H1 (cell line): ENCODE measurements at regions not wholly inside any gene's neighbourhood (a gene's known extent, or its start where the extent isn't known, plus 50 kb on each side); places are given as distances from the start of the nearest gene placed in this dataset.

Source experiments
- CTCF ChIA-PET: fragments of 300-600 bp; sonication (Branson Sonifier 250); formaldehyde crosslinking; loops from one replicate; lab custom pipeline; 2021; ENCODE audit not compliant: partially characterized antibody; lab: Charles Lee
- POLR2A ChIA-PET: fragments of 300-600 bp; sonication (Branson Sonifier 250); formaldehyde crosslinking; loops from one replicate; lab custom pipeline; 2021; ENCODE audit warnings: inconsistent platforms; ENCODE audit not compliant: partially characterized antibody; lab: Charles Lee
- DNase-seq, 2 experiments: peaks; one replicate each; pipeline versions ENCODE4 v3.0.0 to v3.0.0-alpha.2; 2010 to 2022; ENCODE audit warnings: low spot score in 2 of 2, low read depth in 1 of 2, mixed read lengths in 1 of 2
- FAIRE-seq: peaks from 2 replicates; lab custom pipeline; 2011; peaks lifted over from hg19 to GRCh38; lab: Jason Lieb, UNC
- H2AFZ ChIP-seq: 2 replicates; pipeline ENCODE4 v1.8.1; 2012; ENCODE audit warnings: low read length, inconsistent platforms
- H2AK5ac ChIP-seq: 2 replicates; pipeline ENCODE4 v1.6.1; 2013; ENCODE audit warnings: low read depth, low read length
- H2BK120ac ChIP-seq: replicated peaks from 2 replicates; pipeline ENCODE3; 2013; ENCODE audit warnings: low read depth, low read length, inconsistent platforms
- H2BK12ac ChIP-seq: 2 replicates; pipeline ENCODE4 v1.6.1; 2013; ENCODE audit warnings: low read depth, low read length
- H2BK15ac ChIP-seq: 2 replicates; pipeline ENCODE4 v1.6.1; 2013; ENCODE audit warnings: low read length
- H2BK20ac ChIP-seq: 2 replicates; pipeline ENCODE4 v1.6.1; 2013; ENCODE audit warnings: low read length
- H2BK5ac ChIP-seq: 2 replicates; pipeline ENCODE4 v1.6.1; 2013; ENCODE audit warnings: low read depth, low read length
- H3K14ac ChIP-seq: 2 replicates; pipeline ENCODE4 v1.6.1; 2013; ENCODE audit warnings: inconsistent platforms; ENCODE audit not compliant: insufficient read length
- H3K18ac ChIP-seq: 2 replicates; pipeline ENCODE4 v1.6.1; 2013; ENCODE audit warnings: low read length; ENCODE audit errors: extremely low read depth
- H3K23ac ChIP-seq: 2 replicates; pipeline ENCODE4 v1.6.1; 2013; ENCODE audit warnings: inconsistent platforms; ENCODE audit not compliant: insufficient read length
- H3K23me2 ChIP-seq: 2 replicates; pipeline ENCODE4 v1.6.1; 2013; ENCODE audit warnings: low read depth, low read length
- H3K27ac ChIP-seq: 2 replicates; pipeline ENCODE4 v1.6.1; 2011; ENCODE audit warnings: low read depth, low read length, inconsistent platforms
- H3K27me3 ChIP-seq, 4 experiments: replicated peaks in 1 of 4; 1 replicate in 1 of 4; 2 replicates in 3 of 4; pipeline versions ENCODE4 v1.6.1 to v1.8.1; 2011 to 2013; ENCODE audit warnings: low read length in 3 of 4, mild to moderate bottlenecking in 3 of 4, inconsistent platforms in 2 of 4, mixed read lengths in 2 of 4, moderate library complexity in 1 of 4; ENCODE audit not compliant: control insufficient read depth in 3 of 4, insufficient read depth in 3 of 4; ENCODE audit errors: extremely low read depth in 1 of 4
- H3K36me3 ChIP-seq, 4 experiments: 2 replicates each; pipeline versions ENCODE4 v1.6.1 to v1.8.1; 2011 to 2013; ENCODE audit warnings: mild to moderate bottlenecking in 4 of 4, low read length in 3 of 4, moderate library complexity in 2 of 4, control low read depth in 1 of 4, inconsistent platforms in 1 of 4; ENCODE audit not compliant: insufficient read depth in 4 of 4, control insufficient read depth in 2 of 4
- H3K4ac ChIP-seq: replicated peaks from 2 replicates; pipeline ENCODE3; 2013; ENCODE audit warnings: low read length, low read depth, mixed read lengths, inconsistent platforms; ENCODE audit not compliant: insufficient read length
- H3K4me1 ChIP-seq, 4 experiments: replicated peaks in 1 of 4; 1 replicate in 1 of 4; 2 replicates in 3 of 4; pipeline versions ENCODE4 v1.6.1 to v1.8.1; 2011 to 2013; ENCODE audit warnings: low read length in 3 of 4, inconsistent platforms in 2 of 4, mixed read lengths in 1 of 4; ENCODE audit not compliant: insufficient read depth in 4 of 4, control insufficient read depth in 3 of 4
- H3K4me2 ChIP-seq, 2 experiments: 2 replicates each; pipeline versions ENCODE4 v1.6.1 to v1.8.1; 2011 to 2013; ENCODE audit warnings: low read depth in 2 of 2, low read length in 2 of 2, control low read depth in 1 of 2, inconsistent platforms in 1 of 2, mild to moderate bottlenecking in 1 of 2; ENCODE audit not compliant: insufficient read depth in 1 of 2
- H3K4me3 ChIP-seq, 4 experiments: fragments of 200-600, 300-600 bp in 1 of 4; sonication (generic), shearing (Covaris generic), sonication (Bioruptor Twin) in 1 of 4; 2 replicates each; pipeline versions ENCODE4 v1.5.1 to v1.8.1; 2011 to 2016; ENCODE audit warnings: low read length in 4 of 4, low read depth in 3 of 4, control low read depth in 2 of 4, inconsistent platforms in 2 of 4, mild to moderate bottlenecking in 2 of 4, mixed read lengths in 1 of 4, moderate library complexity in 1 of 4; ENCODE audit not compliant: insufficient read depth in 2 of 4; ENCODE audit errors: extremely low read depth in 1 of 4
- H3K56ac ChIP-seq: replicated peaks from 2 replicates; pipeline ENCODE3; 2013; ENCODE audit warnings: low read depth, mild to moderate bottlenecking, mixed read lengths, low read length, inconsistent platforms; ENCODE audit not compliant: insufficient read length
- H3K79me1 ChIP-seq: 2 replicates; pipeline ENCODE4 v1.6.1; 2013; ENCODE audit warnings: low read depth, low read length, control low read depth
- H3K79me2 ChIP-seq, 2 experiments: 2 replicates each; pipeline versions ENCODE4 v1.6.1 to v1.8.1; 2012 to 2013; ENCODE audit warnings: low read length in 2 of 2, mild to moderate bottlenecking in 2 of 2, inconsistent platforms in 1 of 2; ENCODE audit not compliant: insufficient read depth in 2 of 2, control insufficient read depth in 1 of 2
- H3K9ac ChIP-seq, 4 experiments: replicated peaks in 1 of 4; 1 replicate in 1 of 4; 2 replicates in 3 of 4; pipeline versions ENCODE4 v1.6.1 to v1.8.1; 2011 to 2013; ENCODE audit warnings: low read depth in 3 of 4, low read length in 3 of 4, control low read depth in 2 of 4, mild to moderate bottlenecking in 2 of 4, moderate library complexity in 2 of 4, inconsistent platforms in 1 of 4; ENCODE audit errors: extremely low read depth in 1 of 4
- H3K9me3 ChIP-seq, 2 experiments: 2 replicates each; pipeline versions ENCODE4 v1.6.1 to v1.8.1; 2012 to 2013; ENCODE audit warnings: mild to moderate bottlenecking in 2 of 2, moderate library complexity in 2 of 2, control low read depth in 1 of 2, inconsistent platforms in 1 of 2, low read depth in 1 of 2, low read length in 1 of 2, mixed read lengths in 1 of 2; ENCODE audit not compliant: insufficient read depth in 2 of 2
- H4K20me1 ChIP-seq, 2 experiments: replicated peaks in 1 of 2; 2 replicates each; pipeline versions ENCODE3 to v1.8.1; 2011 to 2013; ENCODE audit warnings: inconsistent platforms in 2 of 2, low read length in 2 of 2, mild to moderate bottlenecking in 1 of 2; ENCODE audit not compliant: insufficient read depth in 2 of 2, control insufficient read depth in 1 of 2
- H4K5ac ChIP-seq: 2 replicates; pipeline ENCODE4 v1.6.1; 2013; ENCODE audit warnings: low read length, low read depth, mixed read lengths, inconsistent platforms; ENCODE audit not compliant: insufficient read length
- H4K8ac ChIP-seq: 2 replicates; pipeline ENCODE4 v1.8.0; 2013; ENCODE audit warnings: mild to moderate bottlenecking, moderate library complexity, low read length, inconsistent platforms; ENCODE audit not compliant: insufficient read depth; ENCODE audit errors: extremely low read depth
- H4K91ac ChIP-seq: replicated peaks from 2 replicates; pipeline ENCODE3; 2013; ENCODE audit warnings: low read length, mixed read lengths, inconsistent platforms; ENCODE audit not compliant: insufficient read length
- ATF3 ChIP-seq: IDR thresholded peaks from 2 replicates; pipeline ENCODE4 v1.6.1; 2011; ENCODE audit warnings: low read depth, mild to moderate bottlenecking, low read length; ENCODE audit not compliant: insufficient read depth
- FOSL1 ChIP-seq: IDR thresholded peaks from 2 replicates; pipeline ENCODE4 v1.6.1; 2011; ENCODE audit warnings: mild to moderate bottlenecking, low read depth, low read length, moderate library complexity; ENCODE audit not compliant: insufficient read depth

DNA sequence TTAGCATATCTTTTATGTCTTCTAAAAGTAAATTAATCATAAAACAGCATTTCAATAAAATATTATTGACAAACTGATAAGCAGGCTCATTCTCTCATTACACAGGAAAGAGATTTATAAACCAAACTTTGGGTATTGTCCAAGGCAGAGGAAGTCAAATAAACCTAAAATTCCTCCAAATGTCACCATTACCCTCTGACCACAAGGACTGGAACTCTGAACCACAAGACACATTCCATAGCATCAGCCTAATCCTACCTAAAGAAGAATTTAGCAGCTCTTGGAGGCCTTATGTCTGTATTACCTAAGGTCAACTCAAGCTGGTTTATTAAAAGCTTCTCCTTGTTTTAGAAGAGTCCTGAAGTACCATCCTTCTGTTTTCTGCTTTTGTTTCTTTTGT lies 82.4 kb upstream of the SLC13A1 start:
- Histone ChIP-seq H2BK20ac (no peak overlapping the region), H4K91ac (no peak overlapping the region), H3K9me3 (no peaks in the 10 kb centered on the region), H2BK15ac (no peak overlapping the region), H2AFZ (no peak overlapping the region), H3K56ac (no peak overlapping the region), H3K9ac (no peak overlapping the region), H3K18ac (no peak overlapping the region), H3K27ac (no peak overlapping the region), H3K23ac (no peak overlapping the region), H3K36me3 (no peaks in the 10 kb centered on the region), H2AK5ac (no peak overlapping the region), H3K4me2 (no peak overlapping the region), H3K4ac (no peak overlapping the region), H2BK120ac (no peak overlapping the region), H3K23me2 (no peaks in the 10 kb centered on the region), H4K20me1 (no peaks in the 10 kb centered on the region), H3K4me1 (no peaks in the 10 kb centered on the region), H3K27me3 (no peaks in the 10 kb centered on the region), H4K5ac (no peak overlapping the region), H2BK5ac (no peak overlapping the region), H3K79me2 (no peaks in the 10 kb centered on the region), H4K8ac (no peak overlapping the region), H3K4me3 (no peak overlapping the region), H2BK12ac (no peak overlapping the region), H3K79me1 (no peaks in the 10 kb centered on the region), H3K14ac (no peak overlapping the region)
- no peak for DNase-seq
- ChIA-PET POLR2A (no interaction called here), CTCF (interaction anchor here (2.1 kb wide), 1 partner anchor 85 kb away, joined by 6 read pairs; no protein-coding TSS in a partner anchor)
- TF ChIP-seq FOSL1 (no peak), ATF3 (no peak)
- FAIRE-seq: no peak
